MM.1S (cell line): ENCODE measurements at regions not wholly inside any gene's neighbourhood (a gene's known extent, or its start where the extent isn't known, plus 50 kb on each side); places are given as distances from the start of the nearest gene placed in this dataset.

Source experiments
- CTCF ChIP-seq: fragments of 300-600 bp; sonication (generic); IDR thresholded peaks from 2 replicates; pipeline ENCODE4 v1.5.1; 2016; ENCODE audit warnings: antibody characterized with exemption, low read length, mixed read lengths
- EZH2 ChIP-seq: fragments of 300-600 bp; sonication (generic); optimal IDR thresholded peaks from 2 replicates; pipeline ENCODE3; 2017; ENCODE audit warnings: low read depth, mild to moderate bottlenecking, antibody characterized with exemption, low read length, mixed read lengths

GRCh38 chr7:112937651-112938415 lies 147.6 kb upstream of the TMEM168 start:
- no peak for TF ChIP-seq CTCF
- no peak for TF ChIP-seq EZH2
